BLaER1 (cell line): ENCODE measurements at regions not wholly inside any gene's neighbourhood (a gene's known extent, or its start where the extent isn't known, plus 50 kb on each side); places are given as distances from the start of the nearest gene placed in this dataset.

ENCODE experiments used
- H3K27ac ChIP-seq: shearing (Covaris generic); formaldehyde crosslinking; 2 replicates; pipeline ENCODE4 v1.8.1; 2022
- H3K27me3 ChIP-seq: shearing (Covaris generic); formaldehyde crosslinking; 2 replicates; pipeline ENCODE4 v1.8.1; 2022
- H3K36me3 ChIP-seq: shearing (Covaris generic); formaldehyde crosslinking; 2 replicates; pipeline ENCODE4 v1.8.1; 2022
- H3K4me1 ChIP-seq: shearing (Covaris generic); formaldehyde crosslinking; 2 replicates; pipeline ENCODE4 v1.8.1; 2022
- H3K4me2 ChIP-seq: shearing (Covaris generic); formaldehyde crosslinking; 2 replicates; pipeline ENCODE4 v1.8.1; 2022
- H3K4me3 ChIP-seq: shearing (Covaris generic); formaldehyde crosslinking; 2 replicates; pipeline ENCODE4 v1.8.1; 2022
- H3K9ac ChIP-seq: shearing (Covaris generic); formaldehyde crosslinking; 2 replicates; pipeline ENCODE4 v1.8.1; 2022
- H3K9me3 ChIP-seq: shearing (Covaris generic); formaldehyde crosslinking; 2 replicates; pipeline ENCODE4 v1.8.1; 2022
- H4K20me1 ChIP-seq: shearing (Covaris generic); formaldehyde crosslinking; 2 replicates; pipeline ENCODE4 v1.8.1; 2022
- Cebpa-rat ChIP-seq: shearing (Covaris generic); IDR thresholded peaks from 2 replicates; pipeline ENCODE4 v1.8.1; 2022

- Histone ChIP-seq H3K27me3 (no peaks in the 10 kb centered on the region), H3K4me3 (no peak overlapping the region), H3K4me2 (no peak overlapping the region), H3K4me1 (peaks cover 10% of the 10 kb centered on the region), H4K20me1 (no peaks in the 10 kb centered on the region), H3K9me3 (no peaks in the 10 kb centered on the region), H3K27ac (no peak overlapping the region), H3K9ac (no peak overlapping the region), H3K36me3 (no peaks in the 10 kb centered on the region)
- no peak for TF ChIP-seq Cebpa-rat
Measured at GRCh38 chr10:34869135-34869836, 54.2 kb upstream of the PARD3 start.

- Histone ChIP-seq H3K9ac (no peak overlapping the region), H4K20me1 (no peaks in the 10 kb centered on the region), H3K27ac (no peak overlapping the region), H3K4me1 (peaks cover 10% of the 10 kb centered on the region), H3K4me3 (no peak overlapping the region), H3K27me3 (no peaks in the 10 kb centered on the region), H3K36me3 (no peaks in the 10 kb centered on the region), H3K4me2 (no peak overlapping the region), H3K9me3 (no peaks in the 10 kb centered on the region)
- TF ChIP-seq Cebpa-rat, result no peak
Measured at GRCh38 chr10:34868589-34868988, 53.5 kb upstream of the PARD3 start.

GRCh38 chr10:34866848-34867247 lies 51.8 kb upstream of the PARD3 start:
- no peaks in the 10 kb centered on the region for H3K27me3 ChIP-seq
- no peaks in the 10 kb centered on the region for H4K20me1 ChIP-seq
- H3K4me1 ChIP-seq, result peaks cover 10% of the 10 kb centered on the region
- no peak for TF ChIP-seq Cebpa-rat
- no peak overlapping the region for H3K27ac ChIP-seq
- H3K4me3 ChIP-seq, result no peak overlapping the region
- H3K9me3 ChIP-seq, result no peaks in the 10 kb centered on the region
- H3K36me3 ChIP-seq, result no peaks in the 10 kb centered on the region
- H3K9ac ChIP-seq, result no peak overlapping the region
- H3K4me2 ChIP-seq, result no peak overlapping the region
